ENCODE measurements at regions not wholly inside any gene's neighbourhood (a gene's known extent, or its start where the extent isn't known, plus 50 kb on each side); places are given as distances from the start of the nearest gene placed in this dataset.

DNA sequence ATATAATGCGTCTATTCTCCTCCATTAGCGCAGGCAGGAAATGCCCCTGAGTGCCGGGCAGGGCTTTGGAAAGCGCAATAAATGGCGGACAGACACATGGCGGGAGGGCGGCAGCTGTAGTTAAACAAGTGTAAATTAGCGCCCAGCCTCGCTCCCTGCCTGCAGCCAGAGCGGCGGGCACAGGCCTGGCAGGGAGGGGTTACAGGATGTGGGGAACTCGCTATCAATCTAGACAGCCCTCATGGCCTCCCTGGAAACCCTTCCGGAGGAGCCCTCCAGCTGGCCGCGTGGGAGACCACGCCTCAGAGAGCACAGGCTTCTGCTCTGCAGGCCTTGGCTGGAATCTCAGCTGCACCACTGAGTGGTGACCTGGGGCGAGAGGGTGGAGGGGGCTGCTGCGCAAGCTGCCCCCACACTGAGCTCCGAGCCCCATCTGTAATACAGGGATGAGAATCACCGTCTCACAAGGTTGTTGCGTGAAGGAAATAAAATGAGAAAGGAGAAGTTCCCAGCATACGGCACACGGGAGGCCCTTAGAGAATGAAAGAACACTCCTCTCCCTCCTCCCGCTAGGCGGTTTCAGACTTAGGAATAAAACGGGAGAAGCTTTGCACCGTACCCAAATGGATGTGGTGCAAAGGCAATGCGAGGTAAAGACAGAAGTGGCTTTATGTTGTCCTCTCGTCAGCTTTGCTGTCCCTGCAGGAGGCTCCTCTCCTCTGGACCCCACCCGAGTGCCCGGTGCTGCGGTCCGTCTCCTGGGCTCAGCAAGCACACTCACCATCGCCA lies 167.2 kb upstream of the POU3F1 start:
- TF ChIP-seq, protein P1, sequence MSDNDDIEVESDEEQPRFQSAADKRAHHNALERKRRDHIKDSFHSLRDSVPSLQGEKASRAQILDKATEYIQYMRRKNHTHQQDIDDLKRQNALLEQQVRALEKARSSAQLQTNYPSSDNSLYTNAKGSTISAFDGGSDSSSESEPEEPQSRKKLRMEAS (CRISPR knock-in tag; IDR thresholded peaks at IDR 0.05) = no peak
- TF ChIP-seq, protein P2, sequence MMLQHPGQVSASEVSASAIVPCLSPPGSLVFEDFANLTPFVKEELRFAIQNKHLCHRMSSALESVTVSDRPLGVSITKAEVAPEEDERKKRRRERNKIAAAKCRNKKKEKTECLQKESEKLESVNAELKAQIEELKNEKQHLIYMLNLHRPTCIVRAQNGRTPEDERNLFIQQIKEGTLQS (IDR thresholded peaks at IDR 0.05) = no peak
- TF ChIP-seq, protein P2 (CRISPR knock-in tag; conservative IDR thresholded peaks at IDR 0.05) = no peak
- TF ChIP-seq KAT2B (IDR thresholded peaks at IDR 0.05; ENCODE audit: low read depth, low read length) (no peak), SMAD1 (IDR thresholded peaks at IDR 0.05; ENCODE audit: low read depth, low read length, partially characterized antibody) (no peak), MAZ (CRISPR knock-in tag; conservative IDR thresholded peaks at IDR 0.05 in 1 of 2, IDR thresholded peaks at IDR 0.05 in 1 of 2) (0 out of 4 replicates have a peak, but pooled peaks of 1 of the 2 experiments have one; percentile 14), EP300 (IDR thresholded peaks at IDR 0.05; ENCODE audit: low read length) (no peak), ZNF124 (CRISPR knock-in tag; IDR thresholded peaks at IDR 0.05) (no peak), ZNF324 (CRISPR knock-in tag; IDR thresholded peaks at IDR 0.05) (no peak), YY1 (IDR thresholded peaks at IDR 0.05; ENCODE audit: borderline replicate concordance in 1 of 3, control insufficient read depth in 1 of 3, extremely low read depth in 1 of 3, insufficient read depth in 3 of 3, insufficient read length in 1 of 3, insufficient replicate concordance in 2 of 3, low read depth in 1 of 3, low read length in 2 of 3) (no peak), FIP1L1 (IDR thresholded peaks at IDR 0.05; ENCODE audit: low read depth, low read length, poor library complexity, severe bottlenecking) (no peak), ZNF274 (IDR thresholded peaks at IDR 0.05; ENCODE audit: borderline replicate concordance, low read depth, low read length) (no peak), NFIC (IDR thresholded peaks at IDR 0.05) (0 out of 2 replicates have a peak, but pooled peaks have one; percentile 10), JUND (IDR thresholded peaks at IDR 0.05; ENCODE audit: borderline replicate concordance, low read depth, low read length) (no peak), JUND (tag; IDR thresholded peaks at IDR 0.05; ENCODE audit: borderline replicate concordance, low read depth, low read length) (no peak)

Measured in K562 (cell line).